ENCODE measurements at regions not wholly inside any gene's neighbourhood (a gene's known extent, or its start where the extent isn't known, plus 50 kb on each side); places are given as distances from the start of the nearest gene placed in this dataset.
"Not testable (repeated sequence)": the region's sequence is repeated elsewhere in the genome, so short reads cannot be mapped to it uniquely, and the experiment has no call there.

DNA sequence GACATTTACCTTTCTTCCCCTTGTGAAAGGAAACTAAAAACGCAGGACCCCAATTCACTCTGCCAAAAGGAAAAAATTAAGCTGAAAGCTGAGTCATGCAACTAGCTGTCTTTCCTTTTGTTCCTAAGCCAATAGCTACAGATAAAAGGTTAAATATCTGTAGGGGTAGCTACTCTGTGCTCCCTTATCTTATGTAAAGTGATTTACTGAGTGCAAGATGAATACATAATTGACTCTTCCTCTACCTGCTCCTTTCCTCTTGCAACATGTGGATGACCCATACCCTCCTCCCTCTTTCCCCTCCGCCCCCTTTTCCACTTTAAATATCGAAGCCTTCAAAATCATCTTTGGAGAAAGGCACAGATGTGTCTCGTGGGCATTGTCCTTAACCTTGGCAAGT lies 68.0 kb upstream of the ZNF157 start:
- TF ChIP-seq, protein P1, sequence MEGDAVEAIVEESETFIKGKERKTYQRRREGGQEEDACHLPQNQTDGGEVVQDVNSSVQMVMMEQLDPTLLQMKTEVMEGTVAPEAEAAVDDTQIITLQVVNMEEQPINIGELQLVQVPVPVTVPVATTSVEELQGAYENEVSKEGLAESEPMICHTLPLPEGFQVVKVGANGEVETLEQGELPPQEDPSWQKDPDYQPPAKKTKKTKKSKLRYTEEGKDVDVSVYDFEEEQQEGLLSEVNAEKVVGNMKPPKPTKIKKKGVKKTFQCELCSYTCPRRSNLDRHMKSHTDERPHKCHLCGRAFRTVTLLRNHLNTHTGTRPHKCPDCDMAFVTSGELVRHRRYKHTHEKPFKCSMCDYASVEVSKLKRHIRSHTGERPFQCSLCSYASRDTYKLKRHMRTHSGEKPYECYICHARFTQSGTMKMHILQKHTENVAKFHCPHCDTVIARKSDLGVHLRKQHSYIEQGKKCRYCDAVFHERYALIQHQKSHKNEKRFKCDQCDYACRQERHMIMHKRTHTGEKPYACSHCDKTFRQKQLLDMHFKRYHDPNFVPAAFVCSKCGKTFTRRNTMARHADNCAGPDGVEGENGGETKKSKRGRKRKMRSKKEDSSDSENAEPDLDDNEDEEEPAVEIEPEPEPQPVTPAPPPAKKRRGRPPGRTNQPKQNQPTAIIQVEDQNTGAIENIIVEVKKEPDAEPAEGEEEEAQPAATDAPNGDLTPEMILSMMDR (IDR thresholded peaks at IDR 0.05; ENCODE audit: insufficient read depth, low read depth, low read length, missing control alignments): no peak
- DNase-seq (ENCODE audit: low read depth): no peak
- no peak overlapping the region for H3K4me3 ChIP-seq (ENCODE audit: low read length)

DNA sequence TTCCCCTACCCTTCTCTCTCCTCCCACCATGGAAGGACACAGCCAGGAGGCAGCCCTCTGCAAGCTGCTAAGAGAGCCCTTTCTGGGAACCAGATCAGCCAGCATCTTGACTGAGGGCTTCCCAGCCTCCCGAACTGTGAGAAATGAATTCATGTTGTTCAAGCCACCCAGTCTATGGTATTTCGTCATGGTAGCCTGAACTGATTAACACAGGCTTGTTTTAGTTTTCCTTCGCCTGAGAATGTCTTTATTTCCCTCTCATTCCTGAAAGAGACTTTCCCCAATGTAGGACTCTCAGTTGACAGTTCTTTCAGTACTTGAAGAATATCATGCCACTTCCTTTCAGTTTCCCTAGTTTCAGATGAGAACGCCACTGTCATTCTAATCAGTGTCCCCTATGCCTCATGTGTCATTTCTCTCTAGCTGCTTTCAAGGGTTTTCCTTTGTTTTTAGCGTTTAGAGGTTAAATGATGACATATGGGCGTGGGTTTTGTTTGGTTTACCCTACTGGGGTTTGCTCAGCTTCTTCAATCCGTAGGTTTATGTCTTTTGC lies 63.8 kb upstream of the ZNF157 start:
- not testable (repeated sequence) for DNase-seq (ENCODE audit: low read depth)

DNA sequence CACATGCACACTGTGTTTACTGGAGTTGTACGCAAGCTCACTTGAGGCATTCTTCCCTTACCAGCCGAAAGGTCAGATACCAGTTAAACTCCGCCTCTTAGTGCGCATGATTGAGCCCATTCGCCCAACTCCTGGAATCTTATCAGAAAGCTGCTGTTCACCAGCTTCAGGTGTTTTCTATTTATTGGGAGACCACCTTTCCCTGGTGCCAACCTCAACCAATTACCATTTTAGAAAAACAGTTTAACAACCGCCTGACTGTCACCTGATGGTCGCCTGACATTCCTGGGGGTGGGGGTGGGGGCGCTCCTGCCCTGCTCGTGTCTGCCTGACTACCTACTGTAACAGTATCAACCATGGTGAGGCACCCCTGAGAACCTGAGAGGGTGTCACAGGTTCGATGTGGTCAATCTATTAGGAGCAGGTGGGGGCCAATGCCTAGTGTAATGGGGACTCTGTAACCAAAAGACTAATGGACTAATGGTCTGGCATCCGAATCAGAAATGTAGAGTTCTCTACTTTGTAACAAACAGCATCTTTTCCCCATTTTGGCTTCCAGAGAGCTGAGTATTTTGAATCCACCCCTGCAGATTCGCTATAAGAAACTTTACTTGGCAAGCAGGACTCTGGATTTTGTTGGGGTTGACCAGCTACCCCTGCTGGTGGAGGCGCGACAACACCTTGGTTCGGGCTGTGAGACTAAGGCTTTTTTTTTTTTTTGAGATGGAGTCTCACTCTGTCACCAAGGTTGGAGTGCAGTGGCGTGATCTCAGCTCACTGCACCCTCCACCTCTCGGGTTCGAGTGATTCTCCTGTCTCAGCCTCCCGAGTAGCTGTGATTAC lies 58.2 kb upstream of the ZNF157 start:
- H3K4me3 ChIP-seq (ENCODE audit: low read length): no peak overlapping the region
- TF ChIP-seq, protein P1 (IDR thresholded peaks at IDR 0.05; ENCODE audit: insufficient read depth, low read depth, low read length, missing control alignments): peak; percentile 73
- DNase-seq (ENCODE audit: low read depth): peak; percentile 77

More for the DNA sequence above, 63.8 kb upstream of the ZNF157 start:
- not testable (repeated sequence) for H3K4me3 ChIP-seq (ENCODE audit: low read length)

DNA sequence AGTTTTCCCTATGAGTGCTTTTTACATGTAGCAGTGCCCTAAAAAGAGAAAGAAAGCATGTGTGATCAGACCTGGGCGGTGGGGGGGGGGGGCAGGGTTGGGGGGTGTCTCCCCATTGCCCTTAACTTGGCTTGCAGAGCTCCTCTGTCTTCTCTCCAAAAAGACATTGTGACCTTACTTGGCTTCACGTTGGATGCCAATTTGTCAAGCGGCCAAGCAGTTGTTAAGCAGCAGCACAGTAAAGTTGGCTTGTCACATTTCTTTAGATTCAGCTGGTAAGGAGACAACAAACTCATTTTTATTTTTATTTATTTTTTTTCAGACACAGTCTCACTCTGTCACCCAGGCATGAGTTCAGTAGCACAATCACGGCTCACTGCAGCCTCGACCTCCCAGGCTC lies 57.3 kb upstream of the ZNF157 start:
- TF ChIP-seq, protein P1 (IDR thresholded peaks at IDR 0.05; ENCODE audit: insufficient read depth, low read depth, low read length, missing control alignments): no peak
- no peak overlapping the region for H3K4me3 ChIP-seq (ENCODE audit: low read length)
- no peak for DNase-seq (ENCODE audit: low read depth)

DNA sequence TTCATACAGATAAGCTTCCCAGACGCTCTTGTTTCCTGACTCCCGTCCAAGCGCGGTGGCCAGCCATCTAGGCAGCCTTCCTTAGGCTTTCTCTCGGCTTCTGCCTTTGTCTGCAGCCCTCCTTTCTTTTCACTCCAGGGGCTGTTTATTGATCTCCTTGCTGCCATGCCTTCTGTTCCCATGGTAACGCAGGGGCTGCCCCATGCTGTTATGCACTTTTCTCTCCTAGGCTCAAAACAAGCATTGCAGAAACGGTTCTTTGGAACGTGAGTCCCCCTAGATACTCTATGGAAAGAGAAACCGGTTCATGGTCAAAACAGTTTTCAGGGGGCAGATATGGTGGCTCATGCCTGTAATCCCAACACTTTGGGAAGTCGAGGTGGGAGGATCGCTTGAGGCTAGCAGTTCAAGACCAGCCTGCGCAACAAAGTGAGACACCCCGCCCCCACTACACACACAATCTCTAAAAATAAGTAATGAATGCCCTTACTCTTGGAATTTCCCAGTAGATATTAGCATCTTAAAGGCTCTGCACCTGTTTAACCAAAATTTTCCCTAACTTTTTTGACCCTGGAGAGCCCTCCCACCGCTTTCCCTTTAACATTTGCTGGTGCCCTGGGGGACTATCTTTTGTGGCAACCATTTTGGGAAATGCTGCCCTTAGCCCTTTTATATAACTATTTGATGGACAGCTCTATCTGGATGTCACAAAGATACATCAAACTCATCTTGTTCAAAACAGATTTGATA lies 53.9 kb upstream of the ZNF157 start:
- H3K4me3 ChIP-seq (ENCODE audit: low read length): no peak overlapping the region
- TF ChIP-seq, protein P1 (IDR thresholded peaks at IDR 0.05; ENCODE audit: insufficient read depth, low read depth, low read length, missing control alignments): no peak
- no peak for DNase-seq (ENCODE audit: low read depth)
